GM18858 (cell line): ENCODE measurements at regions not wholly inside any gene's neighbourhood (a gene's known extent, or its start where the extent isn't known, plus 50 kb on each side); places are given as distances from the start of the nearest gene placed in this dataset.
"Not testable (repeated sequence)": the region's sequence is repeated elsewhere in the genome, so short reads cannot be mapped to it uniquely, and the experiment has no call there.

Experiments
- ATAC-seq: cut with Tn5 transposase; IDR thresholded peaks from one replicate; pipeline ENCODE4 v1.9.1; 2021; ENCODE audit not compliant: unreplicated experiment

- no peak for ATAC-seq
Measured at GRCh38 chr12:86526060-86526595, 269.9 kb upstream of the MGAT4C start.

- no peak for ATAC-seq
Measured at GRCh38 chr12:86523844-86524243, 267.7 kb upstream of the MGAT4C start.

DNA sequence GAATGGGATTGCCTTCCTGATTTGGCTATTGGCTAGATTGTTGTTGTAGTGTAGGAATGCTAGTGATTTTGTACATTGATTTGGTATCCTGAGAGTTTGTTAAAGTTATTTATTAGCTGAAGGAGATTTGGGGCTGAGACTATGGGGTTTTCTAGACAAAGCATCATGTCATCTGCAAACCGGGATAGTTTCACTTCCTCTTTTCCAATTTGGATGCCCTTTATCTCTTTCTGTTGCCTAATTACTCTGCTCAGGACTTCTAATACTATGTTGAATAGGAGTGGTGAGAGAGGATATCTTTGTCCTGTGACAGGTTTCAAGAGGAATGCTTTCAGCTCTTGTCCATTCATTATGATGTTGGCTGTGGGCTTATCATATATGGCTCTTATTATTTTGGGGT lies 265.7 kb upstream of the MGAT4C start:
- no peak for ATAC-seq

GRCh38 chr12:86513226-86513625 lies 257.0 kb upstream of the MGAT4C start:
- ATAC-seq, result peak; percentile 4

- no peak for ATAC-seq
Measured at GRCh38 chr12:86496595-86496994, 240.4 kb upstream of the MGAT4C start.

- ATAC-seq, result no peak
Measured at GRCh38 chr12:86484473-86484872, 228.3 kb upstream of the MGAT4C start.

DNA sequence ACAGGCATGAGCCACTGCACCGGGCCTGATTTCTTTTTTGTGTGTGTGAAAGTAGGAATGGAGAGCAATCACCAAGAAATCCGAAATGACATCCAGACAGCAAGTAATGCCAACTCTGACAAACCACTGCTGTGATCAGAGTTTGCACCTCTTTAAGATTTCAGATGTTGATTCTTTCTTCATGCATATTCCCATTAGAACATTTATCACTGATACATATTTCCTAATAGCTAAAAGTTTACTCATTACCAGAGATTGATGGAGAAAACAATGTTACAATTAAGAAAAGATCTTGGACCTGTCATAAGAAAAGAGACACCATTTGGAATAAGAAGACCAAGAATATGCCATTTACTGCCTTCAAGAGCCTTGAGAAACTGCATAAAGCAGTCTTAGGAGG lies 217.0 kb upstream of the MGAT4C start:
- no peak for ATAC-seq

- no peak for ATAC-seq
Measured at GRCh38 chr12:86456776-86457175, 200.6 kb upstream of the MGAT4C start.

DNA sequence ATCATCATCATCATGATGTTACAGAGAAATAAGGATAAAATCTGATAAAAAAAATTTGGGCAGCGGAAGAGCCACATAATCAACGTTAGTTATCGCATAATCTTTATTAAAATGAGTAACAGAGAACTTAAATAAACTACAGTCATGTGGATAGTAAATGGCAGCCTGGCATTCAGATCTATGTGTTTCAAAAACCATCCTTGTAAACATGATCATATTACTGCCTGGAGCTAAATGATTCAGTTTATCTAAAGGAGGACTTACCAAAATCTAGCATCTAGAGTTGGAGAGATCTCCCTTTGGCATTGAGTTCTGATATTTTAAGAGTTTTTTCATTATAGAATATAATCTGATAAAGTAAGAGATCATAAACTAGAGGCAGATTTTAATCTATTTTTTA lies 200.1 kb upstream of the MGAT4C start:
- no peak for ATAC-seq

DNA sequence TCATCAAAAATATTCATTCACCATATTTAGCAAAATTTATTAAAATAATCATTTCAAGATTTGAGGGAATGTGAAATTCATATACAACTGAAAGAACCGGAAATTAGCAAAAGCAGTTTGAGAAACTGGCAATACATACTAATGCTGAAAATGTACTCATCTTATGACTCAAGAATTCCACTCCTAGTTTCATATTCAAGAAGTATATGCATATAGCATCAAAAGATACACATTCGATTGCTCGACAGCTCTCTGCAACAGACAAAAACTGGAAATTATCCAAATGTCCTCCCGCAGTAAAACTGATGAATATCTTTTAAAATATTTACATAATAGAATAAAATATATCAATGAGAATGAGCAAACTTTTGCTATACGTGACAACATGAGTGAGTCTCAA lies 189.2 kb upstream of the MGAT4C start:
- no peak for ATAC-seq

DNA sequence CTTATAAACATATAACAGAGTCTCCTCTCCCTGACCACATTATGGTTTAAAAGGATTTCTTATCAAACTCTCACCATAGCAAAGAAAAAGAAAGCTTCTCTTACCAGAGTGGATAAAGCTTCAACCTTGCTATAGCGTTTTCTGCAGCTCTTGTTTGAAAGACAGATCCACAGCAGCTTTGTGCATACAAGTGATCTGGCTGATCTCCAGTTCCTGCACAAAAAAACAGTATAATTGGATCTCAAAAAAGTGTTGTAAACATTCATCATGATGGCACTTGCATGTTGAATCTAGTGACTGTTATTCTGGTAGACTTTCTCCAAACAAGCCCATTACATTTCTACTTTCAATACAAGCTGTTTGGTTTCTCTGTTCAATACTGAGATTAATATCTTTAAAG lies 178.9 kb upstream of the MGAT4C start:
- no peak for ATAC-seq

GRCh38 chr12:86429824-86430223 lies 173.6 kb upstream of the MGAT4C start:
- ATAC-seq, result no peak

- no peak for ATAC-seq
Measured at GRCh38 chr12:86421333-86421732, 165.1 kb upstream of the MGAT4C start.

- no peak for ATAC-seq
Measured at GRCh38 chr12:86414201-86414600, 158.0 kb upstream of the MGAT4C start.

GRCh38 chr12:86411710-86412109 lies 155.5 kb upstream of the MGAT4C start:
- ATAC-seq, result no peak

DNA sequence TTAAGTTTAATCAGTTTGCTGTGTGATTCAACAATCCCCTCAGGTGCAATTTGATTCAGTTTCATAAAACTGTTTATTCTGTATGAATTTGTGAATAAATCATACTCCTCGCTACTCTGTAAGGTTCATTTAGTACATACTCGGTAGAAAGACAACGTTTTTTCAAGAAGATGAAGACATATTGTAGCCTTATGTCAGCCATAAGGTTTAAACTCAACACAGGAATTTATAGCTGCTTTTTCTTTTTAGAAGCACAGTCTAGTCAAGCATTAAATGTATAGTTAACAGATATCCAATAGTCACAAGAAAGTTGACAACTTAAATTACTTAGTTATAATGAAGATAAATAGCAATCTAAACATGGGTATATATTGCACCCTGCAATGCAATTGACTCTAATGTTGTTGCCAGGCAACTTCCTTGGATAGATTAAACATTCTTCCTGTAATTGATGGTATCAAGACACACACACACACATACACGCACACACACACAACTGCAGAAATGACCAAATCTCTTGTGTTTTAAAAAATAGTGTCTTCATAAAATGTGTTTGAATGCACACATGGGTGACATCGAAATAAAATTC lies 151.5 kb upstream of the MGAT4C start:
- ATAC-seq, result no peak

GRCh38 chr12:86389949-86390348 lies 133.8 kb upstream of the MGAT4C start:
- no peak for ATAC-seq

GRCh38 chr12:86387591-86388145 lies 131.5 kb upstream of the MGAT4C start:
- no peak for ATAC-seq

DNA sequence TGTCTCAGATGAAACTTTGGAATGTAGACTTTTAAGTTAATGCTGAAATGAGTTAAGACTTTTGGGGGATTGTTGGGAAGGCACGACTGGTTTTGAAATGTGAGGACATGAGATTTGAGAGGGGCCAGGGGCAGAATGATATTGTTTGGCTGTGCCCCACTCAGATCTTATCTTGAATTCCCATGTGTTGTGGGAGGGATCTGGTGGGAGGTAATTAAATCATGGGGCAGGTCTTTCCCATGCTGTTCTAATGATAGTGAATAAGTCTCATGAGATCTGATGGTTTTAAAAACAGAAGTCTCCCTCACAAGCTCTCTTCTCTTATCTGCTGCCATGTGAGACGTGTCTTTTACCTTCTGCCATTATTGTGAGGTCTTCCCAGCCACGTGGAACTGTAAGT lies 127.6 kb upstream of the MGAT4C start:
- not testable (repeated sequence) for ATAC-seq

DNA sequence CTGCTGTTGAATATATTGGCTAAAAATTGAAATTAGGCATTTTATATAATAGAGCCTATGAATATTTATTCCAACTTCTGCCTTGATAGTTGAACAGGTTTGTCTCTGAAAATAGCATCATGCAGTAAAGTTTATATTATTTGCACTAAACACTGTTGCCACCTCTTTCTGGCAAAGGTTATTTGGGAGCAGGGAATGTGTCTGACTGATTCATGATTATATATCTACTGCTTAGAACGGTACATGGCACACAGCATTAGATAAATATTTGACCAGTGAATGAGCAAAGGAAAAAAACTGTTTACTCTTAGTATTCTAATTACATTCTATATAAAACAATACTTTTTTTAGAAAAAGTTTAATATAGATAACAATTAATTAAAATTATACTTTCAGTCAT lies 123.1 kb upstream of the MGAT4C start:
- no peak for ATAC-seq

GRCh38 chr12:86376052-86376451 lies 119.9 kb upstream of the MGAT4C start:
- ATAC-seq, result no peak

- no peak for ATAC-seq
Measured at GRCh38 chr12:86373813-86374212, 117.6 kb upstream of the MGAT4C start.

GRCh38 chr12:86367137-86367536 lies 110.9 kb upstream of the MGAT4C start:
- no peak for ATAC-seq
